ENCODE measurements at regions not wholly inside any gene's neighbourhood (a gene's known extent, or its start where the extent isn't known, plus 50 kb on each side); places are given as distances from the start of the nearest gene placed in this dataset.

DNA sequence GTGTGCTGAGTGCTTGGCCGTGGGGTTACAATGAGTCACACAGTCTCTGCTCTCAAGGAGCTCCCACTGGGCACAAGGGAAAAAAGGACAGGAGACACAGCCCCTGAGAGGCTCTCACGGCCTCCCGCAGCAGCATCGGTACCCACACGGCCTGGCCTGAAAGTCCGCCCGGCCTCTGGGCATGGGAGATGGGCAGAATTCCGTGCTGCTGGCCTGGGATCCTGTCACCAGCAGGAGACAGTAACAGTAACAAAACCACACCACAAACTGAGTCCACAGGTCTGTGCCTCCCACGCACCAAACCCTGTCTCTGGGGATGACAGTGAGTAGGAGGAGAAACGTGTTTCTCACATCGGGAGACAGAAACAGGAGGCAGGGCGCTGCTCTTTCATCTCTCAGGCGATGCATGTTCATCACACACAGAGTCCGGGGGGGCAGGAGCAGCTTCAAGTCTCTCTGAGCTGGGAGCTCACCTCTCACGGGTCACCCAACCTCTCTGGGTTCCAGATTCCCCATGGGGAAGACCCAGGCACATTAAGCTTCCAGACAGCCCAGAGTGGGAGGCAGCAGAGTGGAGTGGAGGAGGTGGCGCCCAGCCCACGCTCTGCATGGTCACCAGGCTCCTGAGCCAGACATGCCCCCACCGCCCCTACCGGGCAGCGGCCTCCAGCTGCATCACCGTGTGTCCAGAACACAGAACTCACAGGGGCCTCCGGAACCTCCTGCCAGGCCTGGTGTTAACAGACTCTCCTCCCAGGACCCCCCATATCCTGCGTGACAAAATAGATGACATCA lies 124.7 kb upstream of the VSTM2B start:
- TF ChIP-seq, protein P1, sequence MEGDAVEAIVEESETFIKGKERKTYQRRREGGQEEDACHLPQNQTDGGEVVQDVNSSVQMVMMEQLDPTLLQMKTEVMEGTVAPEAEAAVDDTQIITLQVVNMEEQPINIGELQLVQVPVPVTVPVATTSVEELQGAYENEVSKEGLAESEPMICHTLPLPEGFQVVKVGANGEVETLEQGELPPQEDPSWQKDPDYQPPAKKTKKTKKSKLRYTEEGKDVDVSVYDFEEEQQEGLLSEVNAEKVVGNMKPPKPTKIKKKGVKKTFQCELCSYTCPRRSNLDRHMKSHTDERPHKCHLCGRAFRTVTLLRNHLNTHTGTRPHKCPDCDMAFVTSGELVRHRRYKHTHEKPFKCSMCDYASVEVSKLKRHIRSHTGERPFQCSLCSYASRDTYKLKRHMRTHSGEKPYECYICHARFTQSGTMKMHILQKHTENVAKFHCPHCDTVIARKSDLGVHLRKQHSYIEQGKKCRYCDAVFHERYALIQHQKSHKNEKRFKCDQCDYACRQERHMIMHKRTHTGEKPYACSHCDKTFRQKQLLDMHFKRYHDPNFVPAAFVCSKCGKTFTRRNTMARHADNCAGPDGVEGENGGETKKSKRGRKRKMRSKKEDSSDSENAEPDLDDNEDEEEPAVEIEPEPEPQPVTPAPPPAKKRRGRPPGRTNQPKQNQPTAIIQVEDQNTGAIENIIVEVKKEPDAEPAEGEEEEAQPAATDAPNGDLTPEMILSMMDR (IDR thresholded peaks at IDR 0.05), result no peak
- no peak for TF ChIP-seq POLR2AphosphoS5 (IDR thresholded peaks at IDR 0.05)
- H3K27me3 ChIP-seq, result no peaks in the 10 kb centered on the region
- no peak for ATAC-seq
- no peaks in the 10 kb centered on the region for H3K36me3 ChIP-seq
- WGBS, 2 donors (ENCODE audit: low coverage in 1 of 2), result 78 to 90% methylated on average over 2 to 7 of the region's 23 CpGs
- H3K4me1 ChIP-seq, result peaks cover 0 to 16% (median 12%) of the 10 kb centered on the region in 3 donors
- no peak overlapping the region for H3K4me3 ChIP-seq
- no peaks in the 10 kb centered on the region for H3K9me3 ChIP-seq
- H3K27ac ChIP-seq, result no peak overlapping the region

GRCh38 chr19:29401712-29402421 lies 123.9 kb upstream of the VSTM2B start:
- Histone ChIP-seq H3K27me3 (no peaks in the 10 kb centered on the region), H3K36me3 (no peaks in the 10 kb centered on the region), H3K4me1 (peaks cover 0 to 16% (median 12%) of the 10 kb centered on the region in 3 donors), H3K27ac (no peak overlapping the region), H3K4me3 (no peak overlapping the region), H3K9me3 (no peaks in the 10 kb centered on the region)
- no peak for ATAC-seq
- WGBS, 2 donors (ENCODE audit: low coverage in 1 of 2), result 60% methylated on average over 2 of the region's 14 CpGs
- TF ChIP-seq, protein P1 (IDR thresholded peaks at IDR 0.05), result no peak
- TF ChIP-seq POLR2AphosphoS5 (IDR thresholded peaks at IDR 0.05) (no peak), EP300 (IDR thresholded peaks at IDR 0.05) (no peak), POLR2A (IDR thresholded peaks at IDR 0.05) (no peak)

DNA sequence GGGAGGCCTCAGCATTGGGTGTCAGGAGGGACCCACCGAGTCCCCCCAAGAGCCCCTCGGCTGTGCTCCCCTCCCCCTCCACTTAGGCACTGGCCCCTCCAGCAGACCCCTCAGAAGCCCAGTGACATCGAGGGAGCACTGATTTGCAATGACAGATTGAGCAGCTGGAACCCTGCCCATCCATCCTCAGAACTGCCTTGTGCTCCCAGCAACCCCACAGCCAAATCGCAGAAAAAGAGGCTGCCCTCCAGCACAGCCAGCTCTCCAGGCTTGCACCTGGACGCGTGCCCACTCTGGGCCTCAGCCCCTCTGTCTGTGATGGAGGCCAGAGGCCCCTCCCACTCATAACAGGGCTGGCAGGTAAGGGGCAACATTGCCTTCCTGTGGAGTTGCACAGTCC lies 123.2 kb upstream of the VSTM2B start:
- H3K27me3 ChIP-seq, result no peaks in the 10 kb centered on the region
- TF ChIP-seq POLR2A (IDR thresholded peaks at IDR 0.05), result no peak
- no peak for TF ChIP-seq POLR2AphosphoS5 (IDR thresholded peaks at IDR 0.05)
- TF ChIP-seq, protein P1 (IDR thresholded peaks at IDR 0.05), result no peak
- no peaks in the 10 kb centered on the region for H3K9me3 ChIP-seq
- no peak overlapping the region for H3K4me3 ChIP-seq
- ATAC-seq, result no peak
- no peak overlapping the region for H3K27ac ChIP-seq
- 50% methylated on average over 2 of the region's 6 CpGs; no CpG with 5 or more reads in 1 of the 2 donors for WGBS, 2 donors (ENCODE audit: low coverage in 1 of 2)
- H3K4me1 ChIP-seq, result peaks cover 0 to 16% (median 12%) of the 10 kb centered on the region in 3 donors
- no peaks in the 10 kb centered on the region for H3K36me3 ChIP-seq

- peak overlapping the region in 2 of 4 donors; percentile 75 to 81 for H3K27ac ChIP-seq
- TF ChIP-seq POLR2A (IDR thresholded peaks at IDR 0.05) (no peak), POLR2AphosphoS5 (IDR thresholded peaks at IDR 0.05) (no peak), EP300 (IDR thresholded peaks at IDR 0.05) (no peak)
- TF ChIP-seq, protein P1 (IDR thresholded peaks at IDR 0.05), result no peak
- H3K9me3 ChIP-seq, result no peaks in the 10 kb centered on the region
- H3K4me1 ChIP-seq, result peaks cover 0 to 16% (median 12%) of the 10 kb centered on the region in 3 donors
- no peaks in the 10 kb centered on the region for H3K36me3 ChIP-seq
- ATAC-seq, result no peak
- peaks cover 5% of the 10 kb centered on the region for H3K27me3 ChIP-seq
- H3K4me3 ChIP-seq, result no peak overlapping the region
- 81 to 100% methylated on average over 1 to 3 of the region's 8 CpGs for WGBS, 2 donors (ENCODE audit: low coverage in 1 of 2)
Measured at GRCh38 chr19:29404015-29404414, 121.8 kb upstream of the VSTM2B start.
